Right atrium auricular region (tissue), 2 donors: ENCODE measurements at regions not wholly inside any gene's neighbourhood (a gene's known extent, or its start where the extent isn't known, plus 50 kb on each side); places are given as distances from the start of the nearest gene placed in this dataset.

ENCODE experiments used
- DNase-seq: peaks from one replicate; pipeline ENCODE4 v3.0.0-alpha.2; 2019; ENCODE audit warnings: low spot score
- H3K27ac ChIP-seq, 2 donors: fragments of 200-600 bp; sonication (generic); 1 replicate in 1 of 2; 2 replicates in 1 of 2; pipeline ENCODE4 v1.5.1; 2016 to 2019
- H3K27me3 ChIP-seq, 2 donors: fragments of 200-600 bp; sonication (generic); one replicate each; pipeline versions ENCODE4 v1.5.1 to v1.6.0; 2017 to 2019
- H3K36me3 ChIP-seq: fragments of 200-600 bp; sonication (generic); one replicate; pipeline ENCODE4 v1.5.1; 2016
- H3K4me1 ChIP-seq, 2 donors: fragments of 200-600 bp; sonication (generic); one replicate each; pipeline versions ENCODE4 v1.5.1 to v1.6.0; 2017 to 2019
- H3K4me3 ChIP-seq, 2 donors: fragments of 200-600 bp; sonication (generic); 1 replicate in 1 of 2; 2 replicates in 1 of 2; pipeline ENCODE4 v1.5.1; 2017 to 2019; ENCODE audit warnings: mild to moderate bottlenecking in 1 of 2, moderate library complexity in 1 of 2
- H3K9me3 ChIP-seq, 2 donors: fragments of 200-600 bp; sonication (generic); one replicate each; pipeline ENCODE4 v1.5.1; 2019
- CTCF ChIP-seq, 2 donors: fragments of 200-600 bp; sonication (generic); IDR thresholded peaks; one replicate each; pipeline ENCODE4 v1.5.1; 2019; ENCODE audit warnings: antibody characterized with exemption in 2 of 2

GRCh38 chr3:181369637-181370036, 342.1 kb upstream of the SOX2 start:
- H3K27me3 ChIP-seq, result no peaks in the 10 kb centered on the region
- H3K27ac ChIP-seq, result no peak overlapping the region
- TF ChIP-seq CTCF (IDR thresholded peaks at IDR 0.05), result no peak
- DNase-seq, result no peak
- no peaks in the 10 kb centered on the region for H3K4me1 ChIP-seq
- H3K36me3 ChIP-seq, result no peaks in the 10 kb centered on the region
- no peaks in the 10 kb centered on the region for H3K9me3 ChIP-seq
- H3K4me3 ChIP-seq, result no peak overlapping the region

GRCh38 chr3:181363231-181363630, 348.5 kb upstream of the SOX2 start:
- H3K4me3 ChIP-seq, result no peak overlapping the region
- no peaks in the 10 kb centered on the region for H3K27me3 ChIP-seq
- no peak for TF ChIP-seq CTCF (IDR thresholded peaks at IDR 0.05)
- H3K9me3 ChIP-seq, result no peaks in the 10 kb centered on the region
- no peaks in the 10 kb centered on the region for H3K4me1 ChIP-seq
- H3K36me3 ChIP-seq, result no peaks in the 10 kb centered on the region
- no peak overlapping the region for H3K27ac ChIP-seq
- DNase-seq, result no peak

GRCh38 chr3:181362378-181362777, 349.3 kb upstream of the SOX2 start:
- DNase-seq, result no peak
- Histone ChIP-seq H3K4me3 (no peak overlapping the region), H3K4me1 (no peaks in the 10 kb centered on the region), H3K27ac (peak overlapping the region in 1 of 2 donors; percentile 52), H3K9me3 (no peaks in the 10 kb centered on the region), H3K36me3 (no peaks in the 10 kb centered on the region), H3K27me3 (no peaks in the 10 kb centered on the region)
- TF ChIP-seq CTCF (IDR thresholded peaks at IDR 0.05), result no peak

GRCh38 chr3:181358562-181358961, 353.2 kb upstream of the SOX2 start:
- Histone ChIP-seq H3K27ac (peak overlapping the region in 1 of 2 donors; percentile 60), H3K36me3 (no peaks in the 10 kb centered on the region), H3K4me3 (no peak overlapping the region), H3K9me3 (no peaks in the 10 kb centered on the region), H3K27me3 (no peaks in the 10 kb centered on the region), H3K4me1 (no peaks in the 10 kb centered on the region)
- no peak for TF ChIP-seq CTCF (IDR thresholded peaks at IDR 0.05)
- DNase-seq, result no peak

GRCh38 chr3:181358060-181358459, 353.7 kb upstream of the SOX2 start:
- no peak for TF ChIP-seq CTCF (IDR thresholded peaks at IDR 0.05)
- DNase-seq, result no peak
- Histone ChIP-seq H3K4me3 (no peak overlapping the region), H3K27me3 (no peaks in the 10 kb centered on the region), H3K4me1 (no peaks in the 10 kb centered on the region), H3K36me3 (no peaks in the 10 kb centered on the region), H3K27ac (peak overlapping the region in 1 of 2 donors; percentile 60), H3K9me3 (no peaks in the 10 kb centered on the region)

- no peak for TF ChIP-seq CTCF (IDR thresholded peaks at IDR 0.05)
- H3K4me1 ChIP-seq, result no peaks in the 10 kb centered on the region
- H3K27me3 ChIP-seq, result no peaks in the 10 kb centered on the region
- no peaks in the 10 kb centered on the region for H3K36me3 ChIP-seq
- H3K9me3 ChIP-seq, result no peaks in the 10 kb centered on the region
- DNase-seq, result no peak
- H3K4me3 ChIP-seq, result no peak overlapping the region
- no peak overlapping the region for H3K27ac ChIP-seq
Observed at GRCh38 chr3:181354140-181354539, 357.6 kb upstream of the SOX2 start.
